Fibroblast of lung (primary cell): ENCODE measurements at regions not wholly inside any gene's neighbourhood (a gene's known extent, or its start where the extent isn't known, plus 50 kb on each side); places are given as distances from the start of the nearest gene placed in this dataset.

Experiments
- CTCF ChIP-seq, 2 donors: IDR thresholded peaks in 1 of 2; conservative IDR thresholded peaks in 1 of 2; 1 replicate in 1 of 2; 2 replicates in 1 of 2; pipeline ENCODE4 v1.5.1; 2011 to 2012; ENCODE audit warnings: low read length in 2 of 2, control low read depth in 1 of 2, inconsistent platforms in 1 of 2, low read depth in 1 of 2, mild to moderate bottlenecking in 1 of 2
- EZH2 ChIP-seq: IDR thresholded peaks from 2 replicates; pipeline ENCODE4 v1.5.1; 2012; ENCODE audit warnings: low read length, control low read depth, mild to moderate bottlenecking; ENCODE audit errors: missing control alignments

GRCh38 chr4:155479835-155480234 lies 103.1 kb upstream of the MAP9 start:
- TF ChIP-seq CTCF (conservative IDR thresholded peaks at IDR 0.05 in 1 of 2, IDR thresholded peaks at IDR 0.05 in 1 of 2; ENCODE audit: low read depth in 1 of 2, low read length in 2 of 2) (no peak), EZH2 (no peak)
